Astrocyte (in vitro differentiated cells and primary cell): ENCODE measurements at regions not wholly inside any gene's neighbourhood (a gene's known extent, or its start where the extent isn't known, plus 50 kb on each side); places are given as distances from the start of the nearest gene placed in this dataset.

Experiments
- DNase-seq: peaks from one replicate; pipeline ENCODE4 v3.0.0-alpha.2; 2010; ENCODE audit warnings: low read depth
- FAIRE-seq: peaks from 2 replicates; lab custom pipeline; 2011; peaks lifted over from hg19 to GRCh38; lab: Jason Lieb, UNC
- H2AFZ ChIP-seq: 2 replicates; pipeline ENCODE4 v1.6.0; 2012; ENCODE audit warnings: low read depth, low read length, inconsistent platforms
- H3K27ac ChIP-seq: 2 replicates; pipeline ENCODE4 v1.5.1; 2011; ENCODE audit warnings: low read depth, low read length, inconsistent platforms
- H3K27me3 ChIP-seq: 2 replicates; pipeline ENCODE4 v1.6.0; 2011; ENCODE audit warnings: low read length, inconsistent platforms; ENCODE audit not compliant: insufficient read depth
- H3K36me3 ChIP-seq: 2 replicates; pipeline ENCODE4 v1.5.1; 2011; ENCODE audit warnings: low read length, inconsistent platforms; ENCODE audit not compliant: insufficient read depth
- H3K4me1 ChIP-seq: 2 replicates; pipeline ENCODE4 v1.5.1; 2011; ENCODE audit warnings: low read length, inconsistent platforms; ENCODE audit not compliant: insufficient read depth
- H3K4me2 ChIP-seq: 2 replicates; pipeline ENCODE4 v1.6.0; 2012; ENCODE audit warnings: low read length, inconsistent platforms
- H3K4me3 ChIP-seq: 2 replicates; pipeline ENCODE4 v1.5.1; 2011; ENCODE audit warnings: low read depth, mild to moderate bottlenecking, low read length, inconsistent platforms; ENCODE audit not compliant: insufficient read depth
- H3K79me2 ChIP-seq: 2 replicates; pipeline ENCODE4 v1.6.0; 2012; ENCODE audit warnings: mild to moderate bottlenecking, low read length, inconsistent platforms; ENCODE audit not compliant: insufficient read depth
- H3K9ac ChIP-seq: 2 replicates; pipeline ENCODE4 v1.6.0; 2012; ENCODE audit warnings: mild to moderate bottlenecking, low read length, inconsistent platforms
- H3K9me3 ChIP-seq: 2 replicates; pipeline ENCODE4 v1.5.1; 2012; ENCODE audit warnings: low read depth, mild to moderate bottlenecking, low read length, inconsistent platforms; ENCODE audit not compliant: insufficient read depth
- H4K20me1 ChIP-seq: 2 replicates; pipeline ENCODE4 v1.6.0; 2012; ENCODE audit warnings: low read length, inconsistent platforms; ENCODE audit not compliant: insufficient read depth
- H3K27ac Mint-ChIP-seq: one replicate; pipeline ENCODE4 v1.8.0; 2021; ENCODE audit warnings: mild to moderate bottlenecking, mixed read lengths; ENCODE audit not compliant: unreplicated experiment
- H3K27me3 Mint-ChIP-seq: one replicate; pipeline ENCODE4 v1.8.0; 2021; ENCODE audit warnings: low read depth, mixed read lengths; ENCODE audit not compliant: unreplicated experiment
- H3K36me3 Mint-ChIP-seq: one replicate; pipeline ENCODE4 v1.8.0; 2021; ENCODE audit warnings: low read depth, mixed read lengths; ENCODE audit not compliant: unreplicated experiment
- H3K4me1 Mint-ChIP-seq: one replicate; pipeline ENCODE4 v1.8.0; 2021; ENCODE audit warnings: low read depth, mixed read lengths; ENCODE audit not compliant: unreplicated experiment
- H3K4me3 Mint-ChIP-seq: one replicate; pipeline ENCODE4 v1.8.0; 2021; ENCODE audit warnings: mild to moderate bottlenecking, moderate library complexity, mixed read lengths; ENCODE audit not compliant: unreplicated experiment
- H3K9me3 Mint-ChIP-seq: one replicate; pipeline ENCODE4 v1.8.0; 2021; ENCODE audit warnings: mild to moderate bottlenecking, mixed read lengths; ENCODE audit not compliant: unreplicated experiment
- EZH2 ChIP-seq: IDR thresholded peaks from 2 replicates; pipeline ENCODE4 v1.6.1; 2012; ENCODE audit warnings: mild to moderate bottlenecking, low read length, inconsistent platforms; ENCODE audit not compliant: insufficient read depth
- TF ChIP-seq, protein P1 (sequence below): IDR thresholded peaks from 2 replicates; pipeline ENCODE4 v1.5.1; 2011; ENCODE audit warnings: low read depth, mild to moderate bottlenecking, inconsistent platforms, low read length, moderate library complexity; ENCODE audit not compliant: insufficient read depth

DNA sequence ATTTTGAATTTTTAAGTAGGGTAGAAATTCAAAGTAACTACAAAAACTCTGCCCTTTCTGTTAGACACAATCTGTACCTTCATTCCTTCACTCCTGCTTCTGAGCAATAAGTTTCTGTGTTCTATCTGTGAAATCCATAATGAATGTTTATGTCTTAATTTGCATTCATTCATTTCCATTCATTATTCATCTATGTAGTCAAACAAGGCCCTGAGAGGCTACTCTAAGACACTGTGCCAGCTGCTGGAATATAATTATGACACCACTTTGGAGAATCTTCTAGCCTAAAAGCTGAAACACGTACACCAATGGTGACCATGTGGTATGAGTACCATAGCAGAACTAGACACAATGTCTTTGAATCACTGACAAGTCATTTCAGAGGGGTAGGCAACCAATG lies 199.9 kb upstream of the FAR2 start:
- no peak overlapping the region for H3K27ac ChIP-seq
- no peak overlapping the region for H3K4me3 ChIP-seq
- H3K4me1 ChIP-seq: no peaks in the 10 kb centered on the region
- no peaks in the 10 kb centered on the region for H3K36me3 ChIP-seq
- no peak for FAIRE-seq
- H3K79me2 ChIP-seq: no peaks in the 10 kb centered on the region
- no peak for TF ChIP-seq EZH2
- TF ChIP-seq, protein P1, sequence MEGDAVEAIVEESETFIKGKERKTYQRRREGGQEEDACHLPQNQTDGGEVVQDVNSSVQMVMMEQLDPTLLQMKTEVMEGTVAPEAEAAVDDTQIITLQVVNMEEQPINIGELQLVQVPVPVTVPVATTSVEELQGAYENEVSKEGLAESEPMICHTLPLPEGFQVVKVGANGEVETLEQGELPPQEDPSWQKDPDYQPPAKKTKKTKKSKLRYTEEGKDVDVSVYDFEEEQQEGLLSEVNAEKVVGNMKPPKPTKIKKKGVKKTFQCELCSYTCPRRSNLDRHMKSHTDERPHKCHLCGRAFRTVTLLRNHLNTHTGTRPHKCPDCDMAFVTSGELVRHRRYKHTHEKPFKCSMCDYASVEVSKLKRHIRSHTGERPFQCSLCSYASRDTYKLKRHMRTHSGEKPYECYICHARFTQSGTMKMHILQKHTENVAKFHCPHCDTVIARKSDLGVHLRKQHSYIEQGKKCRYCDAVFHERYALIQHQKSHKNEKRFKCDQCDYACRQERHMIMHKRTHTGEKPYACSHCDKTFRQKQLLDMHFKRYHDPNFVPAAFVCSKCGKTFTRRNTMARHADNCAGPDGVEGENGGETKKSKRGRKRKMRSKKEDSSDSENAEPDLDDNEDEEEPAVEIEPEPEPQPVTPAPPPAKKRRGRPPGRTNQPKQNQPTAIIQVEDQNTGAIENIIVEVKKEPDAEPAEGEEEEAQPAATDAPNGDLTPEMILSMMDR: no peak
- H3K27me3 ChIP-seq: no peaks in the 10 kb centered on the region
- H2AFZ ChIP-seq: no peak overlapping the region
- no peaks in the 10 kb centered on the region for H4K20me1 ChIP-seq
- H3K4me1 Mint-ChIP-seq: peaks cover 2% of the 10 kb centered on the region
- H3K9me3 Mint-ChIP-seq: no peaks in the 10 kb centered on the region
- no peak overlapping the region for H3K9ac ChIP-seq
- no peak overlapping the region for H3K4me3 Mint-ChIP-seq
- no peak for DNase-seq
- H3K4me2 ChIP-seq: no peak overlapping the region
- H3K9me3 ChIP-seq: no peaks in the 10 kb centered on the region
- H3K27ac Mint-ChIP-seq: no peak overlapping the region
- no peaks in the 10 kb centered on the region for H3K36me3 Mint-ChIP-seq
- H3K27me3 Mint-ChIP-seq: no peaks in the 10 kb centered on the region

DNA sequence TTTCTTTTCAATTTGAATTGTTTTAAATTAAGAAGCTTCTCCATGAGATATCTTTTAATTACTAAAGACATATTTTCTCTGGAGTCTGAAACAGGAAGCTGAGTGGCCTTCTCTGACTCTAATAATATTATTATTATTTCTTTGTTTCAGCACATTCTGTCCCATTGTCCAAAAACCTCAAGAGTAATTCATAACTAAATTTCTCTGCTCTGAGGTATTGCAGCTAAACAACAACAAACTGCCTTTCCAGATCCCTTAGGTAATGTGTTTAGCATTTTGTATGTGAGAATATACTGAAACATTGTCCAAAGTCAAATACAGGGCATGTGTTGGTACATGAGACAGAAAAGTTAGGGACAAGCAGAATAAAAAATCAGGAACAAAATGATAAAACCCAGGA lies 199.0 kb upstream of the FAR2 start:
- H3K9ac ChIP-seq: no peak overlapping the region
- H3K4me3 Mint-ChIP-seq: no peak overlapping the region
- H3K27ac ChIP-seq: no peak overlapping the region
- no peak overlapping the region for H3K4me3 ChIP-seq
- H3K4me1 ChIP-seq: no peaks in the 10 kb centered on the region
- DNase-seq (no peak), FAIRE-seq (no peak)
- no peaks in the 10 kb centered on the region for H3K9me3 Mint-ChIP-seq
- peaks cover 6% of the 10 kb centered on the region for H3K4me1 Mint-ChIP-seq
- H3K27me3 Mint-ChIP-seq: no peaks in the 10 kb centered on the region
- H3K27me3 ChIP-seq: no peaks in the 10 kb centered on the region
- H3K27ac Mint-ChIP-seq: no peak overlapping the region
- no peaks in the 10 kb centered on the region for H3K79me2 ChIP-seq
- H3K9me3 ChIP-seq: no peaks in the 10 kb centered on the region
- no peaks in the 10 kb centered on the region for H4K20me1 ChIP-seq
- no peak overlapping the region for H3K4me2 ChIP-seq
- H2AFZ ChIP-seq: no peak overlapping the region
- no peaks in the 10 kb centered on the region for H3K36me3 ChIP-seq
- TF ChIP-seq, protein P1: no peak
- no peak for TF ChIP-seq EZH2
- no peaks in the 10 kb centered on the region for H3K36me3 Mint-ChIP-seq

DNA sequence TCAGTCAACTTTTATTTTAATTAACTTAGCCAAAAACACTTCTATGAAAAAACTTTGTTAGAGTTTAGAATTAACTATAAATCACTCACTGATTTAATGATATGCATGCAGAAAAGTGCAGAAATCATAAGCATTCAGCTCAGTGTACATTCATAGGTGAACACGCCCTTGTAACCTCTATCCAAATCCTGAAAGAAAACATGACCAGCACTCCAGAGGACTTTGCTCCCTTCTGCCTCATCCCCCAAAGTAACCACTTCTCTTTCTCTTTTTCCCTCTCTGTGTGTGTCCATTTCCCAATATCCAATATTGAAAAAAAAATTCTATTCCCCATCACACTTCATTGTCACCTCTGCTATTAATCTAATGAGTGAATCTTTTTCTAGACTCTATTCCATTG lies 197.1 kb upstream of the FAR2 start:
- no peak overlapping the region for H3K27ac Mint-ChIP-seq

More for the DNA sequence above, 197.1 kb upstream of the FAR2 start:
- Histone ChIP-seq H3K27ac (no peak overlapping the region), H3K9ac (no peak overlapping the region), H3K36me3 (no peaks in the 10 kb centered on the region), H4K20me1 (no peaks in the 10 kb centered on the region), H3K4me3 (no peak overlapping the region), H2AFZ (no peak overlapping the region), H3K9me3 (no peaks in the 10 kb centered on the region), H3K4me1 (peaks cover 3% of the 10 kb centered on the region), H3K4me2 (no peak overlapping the region), H3K27me3 (no peaks in the 10 kb centered on the region), H3K79me2 (no peaks in the 10 kb centered on the region)
- no peak overlapping the region for H3K4me3 Mint-ChIP-seq
- TF ChIP-seq, protein P1: no peak
- no peak for TF ChIP-seq EZH2
- FAIRE-seq: no peak
- H3K9me3 Mint-ChIP-seq: no peaks in the 10 kb centered on the region
- H3K4me1 Mint-ChIP-seq: peaks cover 16% of the 10 kb centered on the region
- no peak for DNase-seq
- no peaks in the 10 kb centered on the region for H3K27me3 Mint-ChIP-seq
- H3K36me3 Mint-ChIP-seq: no peaks in the 10 kb centered on the region
